ENCODE measurements at regions not wholly inside any gene's neighbourhood (a gene's known extent, or its start where the extent isn't known, plus 50 kb on each side); places are given as distances from the start of the nearest gene placed in this dataset.

DNA sequence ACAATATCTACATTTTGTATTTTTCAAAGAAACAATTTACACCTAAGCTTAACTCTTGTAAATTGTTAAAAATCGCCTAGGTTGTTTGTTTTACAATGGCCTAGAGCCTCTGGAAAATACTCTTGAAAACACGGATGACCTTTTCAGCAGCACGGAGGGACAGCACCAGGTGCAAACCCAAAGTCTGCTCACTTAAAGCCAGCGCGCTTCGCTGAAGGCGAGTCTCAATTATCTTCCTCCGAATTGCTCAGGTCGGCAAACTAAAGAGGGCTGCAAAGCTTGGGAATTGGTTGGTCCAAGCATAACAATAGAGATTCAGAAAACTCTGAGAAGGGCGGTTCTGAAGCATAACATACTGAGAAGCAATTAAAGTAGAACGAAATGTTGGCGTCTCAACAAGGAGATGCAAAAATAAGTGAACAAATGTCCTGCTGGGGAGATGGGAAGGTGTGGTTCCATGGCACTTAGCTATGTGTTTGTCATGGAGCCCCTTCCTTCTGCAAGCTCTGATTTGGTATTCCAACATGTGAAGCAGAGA is 139.9 kb upstream of the PITRM1 start:
- DNase-seq (ENCODE audit: low read depth, low spot score) = no peak

DNA sequence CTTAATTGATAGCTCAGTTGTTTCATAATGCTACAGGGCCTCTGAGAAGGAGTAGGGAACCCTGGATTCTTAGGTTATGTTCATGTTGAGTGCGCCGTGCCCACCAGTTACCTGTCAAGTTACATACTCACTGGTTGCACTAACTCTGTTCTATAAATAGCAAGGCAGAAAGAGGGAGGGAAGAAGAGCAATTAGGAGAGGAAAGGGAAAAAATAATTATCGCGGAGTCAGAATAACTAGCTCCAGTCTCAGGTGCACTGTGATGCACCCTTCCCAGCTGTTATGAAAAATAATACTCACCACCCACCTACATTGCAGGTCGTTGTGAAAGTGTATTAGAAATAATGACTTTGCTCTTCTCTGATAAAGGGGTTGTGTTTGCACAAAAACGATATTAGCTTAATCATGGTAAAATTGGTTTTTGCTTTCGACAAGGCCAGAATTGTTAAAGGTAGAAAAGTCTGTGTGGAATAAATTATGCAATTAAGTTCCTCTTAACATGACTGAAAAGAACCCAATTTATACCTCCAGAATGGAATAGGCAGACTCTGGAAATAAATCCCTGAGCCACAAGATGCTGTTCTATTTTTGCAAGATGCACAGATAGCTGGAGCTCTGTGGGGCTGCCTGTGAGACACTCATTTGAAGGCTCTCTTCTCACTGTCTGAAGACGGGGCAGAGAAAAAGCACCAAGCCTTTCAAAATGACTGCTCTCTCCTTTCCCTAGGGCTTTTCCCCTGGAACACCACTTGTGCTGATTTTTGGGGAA is 137.6 kb upstream of the PITRM1 start:
- H3K27ac ChIP-seq = no peak overlapping the region
- no peak for DNase-seq (ENCODE audit: low read depth, low spot score)

More for the DNA sequence above, 139.9 kb upstream of the PITRM1 start:
- no peak overlapping the region for H3K27ac ChIP-seq

DNA sequence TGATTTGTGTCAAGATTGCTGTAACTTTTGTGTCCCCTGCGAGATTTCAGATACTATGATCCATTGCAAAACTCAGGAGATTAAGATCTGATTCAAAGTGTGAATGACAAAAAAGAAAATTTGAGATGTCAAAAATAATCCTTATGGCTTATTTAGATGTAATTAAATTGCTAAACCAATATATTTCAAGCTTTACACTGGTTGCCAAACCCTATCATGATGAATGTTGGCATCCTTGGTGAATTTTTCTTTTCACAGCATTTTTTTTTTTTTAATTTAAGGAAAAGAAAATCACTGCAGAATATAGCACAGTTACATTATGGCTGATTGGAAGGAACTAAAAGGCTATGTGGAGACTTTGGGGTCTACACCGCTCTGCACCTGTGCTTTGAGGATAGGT is 133.5 kb upstream of the PITRM1 start:
- no peak for DNase-seq (ENCODE audit: low read depth, low spot score)
- no peak overlapping the region for H3K27ac ChIP-seq

DNA sequence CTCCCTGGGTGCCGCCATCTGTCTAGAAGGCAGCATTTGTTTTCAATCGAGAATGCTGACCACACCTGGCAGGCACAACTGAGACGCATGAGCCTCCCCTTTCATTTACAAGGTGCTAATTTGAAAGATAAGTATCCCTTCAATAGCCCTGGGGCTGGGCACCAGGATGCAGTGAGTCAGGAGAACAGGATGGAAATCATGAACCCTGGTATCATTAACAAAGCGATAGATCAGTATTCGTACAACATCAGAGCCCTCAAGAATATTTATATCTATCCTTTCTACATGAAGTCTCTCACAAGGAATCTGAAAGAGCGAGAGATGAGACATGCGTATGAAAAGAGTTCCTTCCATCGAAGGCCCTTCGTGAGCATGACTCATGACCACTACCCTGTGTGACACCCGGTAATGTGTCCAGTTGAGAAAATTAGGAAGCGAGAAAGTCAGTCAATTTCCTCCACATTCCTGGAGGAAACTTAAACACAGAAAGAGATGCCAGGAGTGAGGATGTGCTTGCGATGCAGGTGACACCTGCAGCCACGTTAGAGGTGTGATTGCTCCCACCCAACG is 123.1 kb upstream of the PITRM1 start:
- DNase-seq (ENCODE audit: low read depth, low spot score) = no peak
- no peak overlapping the region for H3K27ac ChIP-seq

DNA sequence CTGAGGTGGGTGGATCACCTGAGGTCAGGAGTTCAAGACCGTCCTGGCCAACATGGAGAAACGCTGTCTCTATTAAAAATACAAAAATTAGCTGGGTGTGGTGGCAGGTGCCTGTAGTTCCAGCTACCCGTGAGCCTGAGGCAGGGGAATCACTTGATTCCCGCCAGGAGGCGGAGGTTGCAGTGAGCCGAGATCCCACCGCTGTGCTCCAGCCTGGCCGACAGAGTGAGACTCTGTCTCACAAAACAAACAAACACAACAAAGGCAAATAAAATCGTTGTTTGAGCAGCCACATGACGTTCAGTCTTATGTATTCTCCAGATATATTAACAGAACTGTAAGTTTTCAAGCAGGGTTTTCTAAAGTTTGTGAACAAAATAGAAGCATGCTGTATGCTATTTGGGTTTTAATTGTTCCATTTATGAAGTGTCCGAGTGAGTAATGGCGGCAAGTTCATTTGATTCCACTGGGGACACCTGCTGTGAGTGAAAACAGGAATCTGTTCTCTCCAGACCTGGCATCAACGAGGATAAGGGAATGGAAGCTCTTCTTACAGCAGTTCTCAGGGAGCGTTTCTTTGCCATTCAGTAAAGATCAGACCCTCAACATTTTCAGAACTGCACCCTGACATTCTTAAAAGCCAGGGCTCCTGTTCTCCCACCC is 122.5 kb upstream of the PITRM1 start:
- no peak for DNase-seq (ENCODE audit: low read depth, low spot score)
- no peak overlapping the region for H3K27ac ChIP-seq

DNA sequence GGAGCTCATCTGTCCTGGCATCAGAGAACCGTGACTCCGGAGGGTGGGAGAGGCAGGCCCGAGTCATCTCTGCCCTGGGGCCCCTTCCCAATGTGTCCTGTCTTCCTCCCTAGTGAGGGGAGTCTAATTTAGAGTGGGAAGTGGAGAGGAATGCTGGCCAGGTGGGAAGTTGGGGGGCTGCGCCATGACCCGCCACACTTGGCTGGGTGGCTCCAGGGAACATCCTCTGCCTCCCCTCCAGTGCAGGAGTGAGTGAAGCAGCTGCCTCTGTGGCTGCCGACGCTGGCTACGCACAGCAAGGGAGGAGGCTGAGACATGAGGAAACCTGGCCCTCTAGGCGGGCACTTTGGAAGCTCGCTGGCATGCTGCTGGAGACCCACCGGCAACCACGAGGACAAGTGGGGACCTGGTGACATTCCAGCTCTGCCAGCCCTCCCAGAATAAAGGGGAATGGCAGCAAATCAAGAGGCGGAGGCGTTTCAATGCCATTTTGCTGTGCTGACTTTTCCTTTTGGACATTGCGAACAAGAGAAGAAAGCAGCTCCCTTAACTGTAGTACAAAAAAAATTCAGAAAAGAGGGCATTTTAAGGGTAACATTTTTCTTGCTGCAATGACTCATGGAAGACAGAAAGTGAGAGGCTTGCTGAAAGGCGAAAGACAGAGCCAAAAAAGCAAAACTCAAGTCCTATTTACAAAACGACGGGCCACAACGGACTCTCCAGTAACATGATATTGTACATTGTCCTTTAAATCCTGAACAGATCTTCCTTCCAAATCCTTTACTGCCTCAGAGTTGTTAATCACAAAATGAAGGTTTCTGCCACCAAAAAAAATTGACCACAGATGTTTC is 121.2 kb upstream of the PITRM1 start:
- H3K27ac ChIP-seq = no peak overlapping the region

DNA sequence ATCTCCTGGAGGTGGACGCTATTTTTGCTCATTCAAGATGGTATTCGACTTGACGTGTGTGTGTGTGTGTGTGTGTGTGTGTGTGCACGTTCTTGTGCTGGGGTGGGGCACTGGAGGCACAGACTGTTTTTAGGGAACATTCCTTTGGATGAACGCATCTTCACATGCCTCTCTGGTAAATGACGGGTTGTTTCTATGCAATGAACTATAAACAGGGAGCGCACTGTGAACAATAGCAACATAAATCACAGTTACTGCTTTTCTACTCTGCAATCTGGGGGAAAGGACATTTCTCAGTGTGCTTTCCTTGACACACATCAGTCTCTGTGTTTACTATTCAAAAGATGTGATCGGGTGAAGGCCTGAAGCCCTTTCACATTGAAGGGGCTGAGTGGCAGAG is 120.1 kb upstream of the PITRM1 start:
- no peak for DNase-seq (ENCODE audit: low read depth, low spot score)

More for the DNA sequence above, 121.2 kb upstream of the PITRM1 start:
- no peak for DNase-seq (ENCODE audit: low read depth, low spot score)

DNA sequence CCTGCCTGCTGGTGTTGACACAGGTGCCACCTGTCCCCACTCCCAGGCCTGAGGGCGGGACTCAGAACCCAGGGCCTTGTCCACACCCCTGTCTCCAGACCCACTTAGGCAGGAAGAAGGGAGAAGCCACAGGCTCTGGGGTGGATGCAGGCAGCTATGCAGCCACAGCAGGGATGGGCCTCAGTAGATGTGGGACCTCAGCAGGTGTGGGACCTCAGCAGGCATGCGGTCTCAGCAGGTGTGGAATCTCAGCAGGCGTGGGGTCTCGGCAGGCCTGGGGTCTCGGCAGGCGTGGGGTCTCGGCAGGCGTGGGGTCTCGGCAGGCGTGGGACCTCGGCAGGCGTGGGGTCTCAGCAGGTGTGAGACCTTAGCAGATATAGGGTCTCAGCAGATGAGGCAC is 118.0 kb upstream of the PITRM1 start:
- DNase-seq (ENCODE audit: low read depth, low spot score) = no peak
- H3K27ac ChIP-seq = no peak overlapping the region

More for the DNA sequence above, 120.1 kb upstream of the PITRM1 start:
- no peak overlapping the region for H3K27ac ChIP-seq

DNA sequence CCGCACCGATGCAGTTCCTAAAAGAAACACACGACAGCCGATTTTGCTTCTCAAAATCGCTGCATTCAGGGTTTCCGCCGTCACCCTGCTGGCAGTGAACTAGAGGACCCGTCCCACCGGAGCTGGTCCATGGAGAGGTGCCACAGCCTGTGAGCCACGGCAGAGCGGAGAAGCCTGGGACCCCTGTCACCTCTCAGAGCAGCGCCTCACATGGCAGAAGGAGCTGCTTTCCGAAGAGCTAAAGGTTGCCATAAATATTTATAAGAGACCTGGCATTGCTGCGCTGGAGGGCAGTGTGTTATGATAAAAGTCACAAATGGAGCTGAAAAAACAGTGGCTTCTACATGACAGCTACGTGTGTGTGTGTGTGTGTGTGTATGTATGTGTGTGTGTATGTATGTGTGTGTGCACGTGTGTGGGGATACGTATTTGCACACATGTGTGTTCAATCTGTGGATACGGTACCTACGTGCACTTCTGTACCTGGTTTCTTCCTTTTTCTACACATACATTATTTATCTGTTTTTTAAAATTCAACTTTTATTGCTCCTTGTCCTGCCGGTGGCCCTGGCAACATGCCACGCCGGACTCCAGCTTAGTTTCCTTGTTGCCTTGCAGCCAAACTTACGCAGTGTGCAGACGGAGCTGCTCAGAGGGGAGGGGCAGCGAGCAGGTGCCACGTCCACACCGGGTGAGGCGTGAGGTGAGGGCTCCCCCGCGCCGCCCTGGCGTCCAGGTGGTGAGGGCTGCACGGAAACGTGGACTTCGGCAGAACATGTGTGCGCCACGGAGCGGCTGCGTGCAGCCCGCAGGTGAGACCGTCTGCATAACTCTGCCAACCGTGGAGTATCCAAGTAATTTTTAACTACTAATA is 115.2 kb upstream of the PITRM1 start:
- no peak for DNase-seq (ENCODE audit: low read depth, low spot score)
- H3K27ac ChIP-seq = no peak overlapping the region

DNA sequence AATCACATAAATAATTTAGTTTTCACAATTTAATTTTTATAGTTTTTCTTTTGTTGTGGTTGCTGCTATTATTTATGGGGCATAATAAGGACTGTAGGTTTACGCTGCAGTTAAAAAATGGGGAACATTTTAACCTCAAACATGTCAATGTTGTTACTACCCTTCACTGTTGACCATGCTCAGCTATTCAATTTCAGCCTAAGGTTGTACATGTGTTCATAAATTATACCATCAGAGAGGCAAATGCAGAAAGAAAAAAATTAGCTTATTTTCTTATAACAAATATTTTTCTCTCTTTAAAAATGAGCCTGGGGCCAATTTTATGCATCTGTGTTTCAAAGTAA is 110.1 kb upstream of the PITRM1 start:
- no peak for DNase-seq (ENCODE audit: low read depth, low spot score)
- no peak overlapping the region for H3K27ac ChIP-seq

DNA sequence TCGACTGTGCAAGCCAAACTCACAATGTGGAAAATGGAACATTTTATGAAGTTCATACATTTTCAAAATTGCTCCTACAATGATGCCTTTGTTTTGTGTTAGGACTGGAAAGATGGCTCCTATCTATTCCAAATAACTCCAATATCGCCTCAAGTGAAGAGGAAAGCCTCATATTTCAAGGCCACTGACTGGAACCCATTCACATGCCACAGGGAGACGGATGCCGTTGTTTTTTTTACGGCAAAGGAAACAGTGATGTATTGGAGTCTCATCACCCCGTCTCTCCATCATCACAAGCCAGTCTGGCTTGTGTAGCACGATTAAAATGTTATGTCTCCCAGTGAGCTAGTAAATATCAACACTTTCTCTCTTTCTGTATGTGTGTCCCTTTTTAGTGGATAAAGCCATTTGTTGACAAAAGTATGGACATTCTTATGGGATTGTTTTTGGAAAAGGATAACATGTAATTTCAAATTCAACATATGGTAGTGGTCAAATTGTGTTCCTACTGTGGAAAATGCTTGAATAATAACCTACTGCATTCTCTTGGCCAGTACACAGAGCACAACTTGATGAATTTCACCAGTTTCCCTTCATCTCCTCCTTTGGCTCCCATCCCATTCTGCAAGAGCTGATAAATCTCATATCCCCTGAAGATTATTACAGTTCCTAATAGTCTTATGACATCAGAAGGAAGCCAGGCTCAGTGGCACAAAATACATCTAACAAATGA is 109.5 kb upstream of the PITRM1 start:
- H3K27ac ChIP-seq = no peak overlapping the region
- DNase-seq (ENCODE audit: low read depth, low spot score) = no peak

DNA sequence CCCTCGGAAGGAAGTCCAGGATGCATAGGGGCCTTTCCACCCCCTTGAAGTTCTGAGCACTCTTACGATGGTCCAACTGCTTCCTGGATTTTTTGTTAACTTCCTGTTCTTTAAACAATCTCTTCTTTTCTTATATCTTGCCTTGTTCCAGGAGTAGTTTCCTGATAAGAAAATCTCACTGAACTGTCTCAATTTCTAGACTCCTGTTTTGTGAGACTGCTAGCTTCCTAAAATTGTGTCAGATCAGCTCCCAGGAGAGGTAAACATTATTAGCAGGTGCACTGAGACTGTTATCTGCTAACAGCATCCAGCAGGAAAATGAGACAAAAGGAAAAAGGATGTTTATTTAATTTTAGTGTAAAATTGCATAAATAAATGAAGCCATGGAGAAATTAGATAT is 106.2 kb upstream of the PITRM1 start:
- no peak overlapping the region for H3K27ac ChIP-seq
- DNase-seq (ENCODE audit: low read depth, low spot score) = no peak

DNA sequence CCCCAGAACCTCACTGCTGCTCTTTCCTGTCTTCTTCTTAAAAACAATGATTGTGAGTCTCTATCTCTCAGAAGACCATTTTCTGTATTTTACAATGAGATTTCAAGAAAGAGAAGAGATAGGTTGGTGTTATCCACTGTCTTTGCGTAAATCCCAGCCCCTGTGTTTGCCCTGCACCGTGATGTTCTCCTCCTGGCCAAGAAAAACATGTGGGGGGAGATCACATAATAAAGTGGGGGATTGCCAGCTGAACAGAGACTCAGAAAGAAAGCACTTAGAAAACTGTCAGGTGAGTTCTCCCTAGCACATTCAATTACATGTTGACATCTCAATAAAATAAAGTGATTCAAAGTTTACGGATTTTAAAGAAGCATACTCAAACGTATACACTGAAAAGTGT is 105.0 kb upstream of the PITRM1 start:
- H3K27ac ChIP-seq = no peak overlapping the region
- DNase-seq (ENCODE audit: low read depth, low spot score) = no peak

DNA sequence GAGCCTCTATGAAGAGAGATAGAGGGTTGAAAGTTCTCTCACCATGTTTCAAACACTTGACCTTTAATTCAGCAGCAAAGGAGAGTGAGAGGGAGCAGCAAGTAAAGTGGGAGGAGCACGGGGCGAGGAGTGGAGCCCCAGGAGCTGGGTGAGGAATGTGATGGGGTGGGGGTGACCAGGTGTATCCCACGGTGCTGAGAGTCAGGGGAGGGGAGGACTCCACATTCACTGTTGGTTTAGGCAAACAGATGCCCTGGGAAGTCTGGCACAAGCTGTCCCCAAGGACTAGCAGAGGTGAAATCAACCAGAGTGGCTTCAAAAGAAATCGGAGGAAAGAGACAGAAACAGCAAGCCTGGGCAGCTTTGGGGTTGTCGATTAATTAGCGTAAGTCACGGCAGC is 101.8 kb upstream of the PITRM1 start:
- DNase-seq (ENCODE audit: low read depth, low spot score) = no peak
- no peak overlapping the region for H3K27ac ChIP-seq

DNA sequence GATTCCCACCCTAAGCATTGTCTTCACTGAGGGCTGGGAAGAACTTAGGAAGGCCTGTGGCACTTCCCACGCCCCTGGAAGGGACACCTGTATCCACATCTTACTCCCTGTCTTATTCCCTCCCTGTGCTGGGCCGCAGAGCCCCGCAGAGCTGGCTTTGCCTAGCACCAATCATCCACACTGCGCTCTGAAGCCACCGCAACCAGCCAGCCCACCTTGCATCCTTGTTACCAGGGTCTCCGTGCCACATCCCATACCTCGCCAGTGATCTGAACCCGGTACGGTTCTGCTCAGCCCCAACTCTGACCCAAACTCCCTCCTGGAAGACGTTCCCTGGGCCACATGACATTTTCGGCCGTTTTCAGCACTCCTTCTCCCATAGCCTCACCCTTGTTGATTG is 101.4 kb upstream of the PITRM1 start:
- no peak overlapping the region for H3K27ac ChIP-seq

DNA sequence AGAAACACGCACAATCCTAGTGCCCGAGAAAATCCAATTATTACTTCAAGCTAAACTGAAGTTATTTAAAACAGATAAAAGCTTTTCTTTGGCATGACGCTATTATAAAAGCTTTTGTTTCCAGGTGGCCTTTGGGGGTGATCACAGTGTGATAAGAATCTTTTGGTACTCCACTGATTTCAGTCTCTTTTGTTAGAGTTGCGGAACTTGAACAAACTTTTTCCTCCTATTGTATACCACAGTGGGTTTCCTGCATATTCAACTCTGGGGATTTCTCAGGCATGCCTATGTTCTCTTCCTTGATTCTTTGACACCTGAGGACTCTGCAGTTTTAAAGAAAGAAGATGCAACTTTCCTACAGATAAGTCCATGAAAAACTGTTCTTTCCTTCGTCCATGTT is 99.7 kb upstream of the PITRM1 start:
- no peak for DNase-seq (ENCODE audit: low read depth, low spot score)
- no peak overlapping the region for H3K27ac ChIP-seq

More for the DNA sequence above, 101.4 kb upstream of the PITRM1 start:
- DNase-seq (ENCODE audit: low read depth, low spot score) = no peak

DNA sequence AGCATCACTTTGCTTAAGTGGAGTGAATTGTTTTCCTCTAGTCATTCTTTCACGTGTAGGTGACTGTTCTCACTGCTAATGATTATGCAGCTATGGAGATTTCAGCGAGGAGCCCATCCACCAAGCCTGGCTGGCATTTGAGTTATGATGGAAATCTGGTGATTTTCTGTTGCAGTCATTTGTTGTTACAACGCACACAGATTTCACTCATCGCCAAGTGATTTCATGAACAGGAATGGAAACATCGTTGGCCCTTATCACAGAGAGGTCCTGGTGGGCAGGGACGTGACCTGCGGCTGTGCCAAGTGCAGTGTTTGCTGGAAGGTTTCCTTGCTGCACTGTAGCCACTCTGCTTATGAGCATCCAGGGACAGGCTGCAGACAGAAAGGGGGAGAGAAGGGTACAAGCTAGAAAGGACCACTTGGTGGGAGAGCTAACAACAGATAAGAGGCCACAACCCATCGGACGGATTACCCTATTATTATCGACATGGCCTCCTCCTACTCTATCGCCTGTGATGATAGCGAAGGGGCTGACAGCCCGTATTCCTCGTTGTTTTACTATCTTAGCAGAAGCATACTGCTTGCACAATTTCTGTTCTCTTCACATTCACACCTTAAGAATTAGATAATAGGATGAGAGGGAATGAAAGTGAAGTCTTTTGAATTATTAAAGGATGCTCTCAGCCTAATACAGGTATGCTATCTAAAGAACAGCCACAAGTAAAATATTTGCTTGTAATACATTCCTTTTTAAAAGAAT is 99.0 kb upstream of the PITRM1 start:
- DNase-seq (ENCODE audit: low read depth, low spot score) = no peak
- no peak overlapping the region for H3K27ac ChIP-seq

DNA sequence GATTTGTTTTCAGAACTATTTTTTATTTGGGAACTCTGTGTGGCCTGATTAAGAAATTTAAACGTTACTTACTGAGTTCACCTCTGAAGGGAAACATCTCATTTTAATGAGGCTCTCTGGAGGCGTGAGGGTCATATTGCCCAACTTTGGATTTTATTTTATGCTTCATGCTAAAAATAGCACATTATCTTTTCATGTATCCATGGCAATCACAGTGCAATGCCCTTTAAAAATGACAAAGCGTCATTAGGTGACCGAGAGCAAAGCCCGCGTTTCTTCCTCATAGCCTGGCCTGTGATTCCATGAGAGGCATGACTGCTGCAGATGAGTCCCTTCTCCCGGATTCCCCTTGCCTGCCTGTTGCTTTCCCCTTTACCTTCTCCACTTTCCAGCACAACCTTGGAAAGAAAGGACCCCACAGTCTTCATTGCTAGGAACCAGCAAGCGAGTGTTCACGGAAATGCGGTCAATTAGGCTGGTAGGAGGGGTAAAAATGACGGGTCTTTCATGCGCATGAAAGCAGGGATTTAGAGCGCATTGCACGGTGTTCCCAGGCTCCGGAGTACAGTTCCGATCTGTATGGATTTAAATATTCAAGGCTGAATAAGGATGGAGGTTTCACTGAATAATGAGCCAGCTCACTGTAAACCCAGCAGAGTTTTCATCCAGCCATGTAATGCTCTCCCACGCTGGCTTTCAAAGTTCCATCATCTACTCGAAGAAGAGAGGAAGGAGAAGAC is 98.2 kb upstream of the PITRM1 start:
- H3K27ac ChIP-seq = no peak overlapping the region
- no peak for DNase-seq (ENCODE audit: low read depth, low spot score)

All from epithelial cell of prostate (primary cell).